ENCODE measurements at regions not wholly inside any gene's neighbourhood (a gene's known extent, or its start where the extent isn't known, plus 50 kb on each side); places are given as distances from the start of the nearest gene placed in this dataset.

DNA sequence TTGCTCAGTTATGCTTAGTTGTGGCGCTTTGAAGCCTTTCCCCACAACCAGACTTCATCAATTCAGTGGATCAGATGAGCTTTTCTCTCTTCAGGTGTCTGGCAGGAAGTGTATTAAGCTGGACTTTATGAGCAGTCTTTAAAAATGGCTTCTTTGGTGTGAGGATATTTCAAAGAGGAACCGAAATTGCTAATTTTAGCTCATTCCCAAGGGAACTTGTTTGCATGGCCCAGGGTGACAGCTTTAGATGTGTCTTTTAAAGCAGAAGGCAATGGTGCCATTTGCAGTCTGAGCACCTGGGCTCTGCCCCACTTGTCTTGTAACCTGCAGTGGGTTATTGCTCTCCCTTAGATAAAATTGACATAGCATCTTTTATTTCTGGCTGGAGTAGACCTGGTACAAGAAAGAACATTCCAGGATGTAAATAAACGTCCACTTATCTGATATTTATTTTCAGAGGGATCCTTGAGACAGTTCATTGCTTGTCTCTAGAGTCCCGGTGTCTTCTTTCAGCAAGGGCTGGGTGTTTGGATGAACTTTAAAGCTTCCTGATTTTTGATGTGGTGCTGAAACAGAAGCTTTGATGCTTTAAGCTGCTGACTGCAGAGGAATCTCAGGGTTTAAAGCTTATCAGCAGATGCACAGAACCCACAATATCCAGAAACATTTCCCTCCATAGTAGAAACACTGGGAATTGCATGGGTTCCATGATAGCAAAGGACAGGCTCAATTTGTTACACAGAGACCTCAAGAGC, 241.7 kb downstream of the ADGRL2 start:
- no peaks in the 10 kb centered on the region for H3K36me3 ChIP-seq (ENCODE audit: control insufficient read depth, insufficient read depth, low read length)
- H3K9me3 ChIP-seq (ENCODE audit: control insufficient read depth, low read depth, low read length), result no peaks in the 10 kb centered on the region
- H3K27me3 ChIP-seq (ENCODE audit: control insufficient read depth, insufficient read depth, low read length), result peaks cover 12% of the 10 kb centered on the region
- no peak overlapping the region for H3K27ac ChIP-seq (ENCODE audit: low read length)
- H3K4me1 ChIP-seq (ENCODE audit: control insufficient read depth, insufficient read depth, low read length), result no peaks in the 10 kb centered on the region
- H3K4me3 ChIP-seq (ENCODE audit: low read length), result no peak overlapping the region
- no peak for DNase-seq
- no CpG with 5 or more reads among the region's 4 CpGs for WGBS (ENCODE audit: insufficient coverage, low lambda C conversion rate)
